HG03064 (cell line): ENCODE measurements at regions not wholly inside any gene's neighbourhood (a gene's known extent, or its start where the extent isn't known, plus 50 kb on each side); places are given as distances from the start of the nearest gene placed in this dataset.

Experiments
- ATAC-seq: cut with Tn5 transposase; IDR thresholded peaks from one replicate; pipeline ENCODE4 v1.9.1; 2021; ENCODE audit warnings: low read depth; ENCODE audit not compliant: unreplicated experiment

- no peak for ATAC-seq
Measured at GRCh38 chr6:130670142-130670541, 157.1 kb upstream of the SMLR1 start.

DNA sequence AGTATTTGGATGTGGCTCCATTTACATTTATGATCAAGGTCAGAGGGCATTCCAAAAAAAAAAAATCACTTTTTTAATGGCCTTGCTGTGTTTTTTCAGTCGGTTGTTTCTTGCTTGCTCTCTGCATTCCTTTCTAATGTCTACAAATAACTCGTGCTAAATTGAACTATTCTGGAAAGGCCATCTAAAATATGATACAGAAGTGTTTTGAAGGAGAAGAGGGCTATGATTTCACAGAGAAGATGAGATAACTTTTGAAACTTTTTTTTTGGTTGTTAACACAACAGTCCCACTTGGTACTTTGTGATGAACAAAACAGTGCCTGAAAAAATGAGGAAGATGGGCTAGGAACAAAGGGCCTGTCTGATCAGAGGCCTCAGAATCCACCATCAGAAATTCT lies 156.1 kb upstream of the SMLR1 start:
- ATAC-seq = no peak

GRCh38 chr6:130671577-130671976 lies 155.6 kb upstream of the SMLR1 start:
- ATAC-seq = no peak

- no peak for ATAC-seq
Measured at GRCh38 chr6:130672153-130672552, 155.1 kb upstream of the SMLR1 start.

DNA sequence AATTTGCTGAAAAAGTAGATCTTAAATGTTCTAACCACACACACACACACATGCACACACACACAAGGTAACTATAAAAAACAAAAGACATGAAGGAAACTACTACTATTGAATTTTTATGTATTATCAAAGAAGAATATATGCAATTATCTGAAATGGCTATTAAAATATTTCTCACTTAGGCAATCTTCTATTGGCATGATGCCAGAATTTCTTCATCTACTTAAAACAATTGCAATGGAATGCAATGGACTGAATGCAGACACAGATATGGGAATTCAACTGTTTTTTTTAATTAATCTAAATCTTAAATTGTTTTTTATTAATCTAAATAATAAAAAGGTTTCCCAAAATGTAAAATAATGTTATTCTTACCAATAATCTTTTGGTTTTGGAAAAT lies 152.6 kb upstream of the SMLR1 start:
- no peak for ATAC-seq

DNA sequence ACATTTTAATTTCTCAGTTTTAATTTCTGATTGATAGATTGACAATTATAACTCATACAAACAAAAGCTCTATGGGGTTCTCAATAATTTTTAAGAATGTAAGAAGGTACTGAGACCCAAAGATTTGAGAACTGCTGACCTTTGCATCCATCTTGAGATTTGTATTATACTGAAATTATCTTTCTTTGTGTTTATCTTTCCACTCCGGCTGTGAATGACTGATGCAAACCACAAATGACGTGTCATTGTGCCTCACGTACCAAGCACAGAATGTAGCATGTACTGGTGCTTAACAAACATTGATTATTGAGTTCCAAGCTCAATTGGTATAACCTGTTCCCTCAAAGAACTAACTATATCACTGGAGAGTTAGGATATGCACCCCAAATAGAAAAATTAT lies 152.1 kb upstream of the SMLR1 start:
- ATAC-seq = no peak

- no peak for ATAC-seq
Measured at GRCh38 chr6:130676077-130676772, 151.0 kb upstream of the SMLR1 start.

DNA sequence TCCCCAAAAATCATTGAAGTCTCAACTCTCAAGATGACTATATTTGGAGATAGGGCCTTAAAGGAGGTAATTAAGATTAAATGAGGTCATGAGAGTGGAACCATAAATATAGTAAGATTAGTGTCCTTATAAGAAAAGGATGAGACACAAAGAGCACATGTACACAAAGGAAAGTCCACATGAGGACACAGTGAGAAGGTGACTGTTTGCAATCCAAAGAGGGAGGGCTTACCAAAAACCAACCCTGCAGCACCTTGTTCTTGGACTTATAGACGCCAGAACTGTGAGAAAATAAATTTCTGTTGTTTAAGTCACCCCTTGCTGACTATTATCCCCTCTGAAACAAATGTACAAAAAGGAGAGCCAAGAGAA lies 150.4 kb upstream of the SMLR1 start:
- ATAC-seq = no peak

GRCh38 chr6:130677312-130677711 lies 149.9 kb upstream of the SMLR1 start:
- no peak for ATAC-seq

GRCh38 chr6:130677766-130678165 lies 149.4 kb upstream of the SMLR1 start:
- no peak for ATAC-seq

DNA sequence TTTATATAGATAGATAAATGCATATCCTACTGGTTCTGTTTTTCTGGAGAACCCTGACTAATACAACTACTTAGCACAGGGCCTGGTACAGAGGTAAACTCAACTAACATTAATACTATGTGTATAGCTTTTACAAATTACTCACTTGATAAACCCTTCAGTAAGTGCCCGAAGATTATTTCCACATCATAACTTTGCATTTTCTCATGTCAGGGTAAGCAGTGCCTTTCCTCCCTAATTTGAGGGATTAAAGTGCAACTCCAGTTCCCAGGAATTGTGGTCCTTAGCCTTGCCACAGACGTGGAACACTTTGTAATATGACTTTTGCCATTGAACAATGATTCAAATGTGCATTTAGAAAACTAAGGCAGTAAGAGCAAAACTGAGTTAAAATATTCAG lies 147.5 kb upstream of the SMLR1 start:
- ATAC-seq = no peak

- no peak for ATAC-seq
Measured at GRCh38 chr6:130680116-130680515, 147.1 kb upstream of the SMLR1 start.

- ATAC-seq = no peak
Measured at GRCh38 chr6:130681028-130681427, 146.2 kb upstream of the SMLR1 start.

DNA sequence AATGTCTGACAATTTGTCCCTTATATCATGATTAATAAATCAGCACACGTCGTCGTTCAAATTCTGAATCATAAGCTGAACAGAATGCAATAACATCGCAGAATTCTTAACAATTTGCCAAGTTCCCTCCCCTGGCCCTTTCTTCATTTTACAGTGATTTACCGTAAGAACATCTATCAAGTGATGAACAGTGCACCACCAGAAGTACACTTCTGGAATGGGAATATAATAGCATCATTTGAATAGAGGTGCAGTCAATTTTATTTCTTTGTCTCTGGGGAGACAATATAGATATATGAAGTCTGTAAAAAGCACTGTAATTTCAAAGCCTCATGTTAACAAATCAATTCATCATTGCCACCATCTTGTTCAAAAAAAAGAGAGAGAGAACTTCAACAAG lies 145.1 kb upstream of the SMLR1 start:
- ATAC-seq = no peak

- ATAC-seq = no peak
Measured at GRCh38 chr6:130683761-130684517, 143.3 kb upstream of the SMLR1 start.

DNA sequence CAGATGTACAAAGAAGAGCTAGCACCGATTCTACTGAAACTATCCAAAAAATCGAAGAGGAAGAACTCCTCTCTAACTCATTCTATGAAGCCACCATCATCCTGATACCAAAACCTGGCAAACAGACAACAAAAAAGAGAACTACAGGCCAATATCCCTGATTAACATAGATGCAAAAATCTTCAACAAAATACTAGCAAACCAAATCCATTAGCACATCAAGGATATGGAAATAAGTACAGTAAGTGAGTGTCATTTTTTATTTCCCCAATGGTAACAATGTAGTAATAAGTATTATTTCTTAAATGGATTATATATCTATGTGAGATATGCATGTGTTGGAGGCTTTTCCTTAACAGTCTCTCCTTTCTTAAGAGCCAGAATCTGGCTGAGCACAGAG lies 134.5 kb upstream of the SMLR1 start:
- no peak for ATAC-seq

DNA sequence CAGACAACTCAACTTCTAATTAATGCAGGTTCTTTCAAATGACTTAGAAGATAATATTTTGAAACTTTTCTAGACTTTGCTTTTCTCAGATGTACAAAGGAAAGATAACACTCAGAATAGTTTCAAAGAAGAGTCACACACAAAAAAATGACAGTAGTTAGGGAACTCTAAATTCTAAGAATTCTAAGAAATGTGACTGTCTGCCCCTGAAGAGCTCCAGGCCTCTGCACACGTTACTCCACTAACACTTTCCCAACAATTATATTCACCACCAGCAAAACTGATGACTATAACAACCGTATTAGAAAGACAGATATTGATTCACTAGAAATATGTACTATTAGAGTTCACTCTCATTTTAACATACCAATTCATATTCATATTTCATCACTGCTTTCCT lies 133.3 kb upstream of the SMLR1 start:
- no peak for ATAC-seq

DNA sequence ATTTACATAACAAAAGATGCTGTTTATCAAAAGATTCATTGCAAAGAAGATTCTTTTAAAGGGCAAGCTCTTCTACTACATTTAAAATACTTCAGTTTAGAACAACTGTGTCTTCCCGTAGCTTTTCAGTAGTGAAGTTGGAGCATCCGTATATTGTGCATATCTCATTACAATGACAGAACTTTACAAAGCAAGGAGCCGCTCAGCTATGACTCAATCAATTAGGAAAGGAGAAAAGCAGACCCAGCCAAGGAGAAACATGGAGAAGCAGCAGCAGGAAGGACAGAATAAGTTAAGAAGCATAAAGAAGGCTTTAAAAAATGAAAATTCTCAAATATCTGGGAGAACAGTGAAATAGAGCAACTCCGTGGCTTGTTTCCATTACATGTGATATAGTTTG lies 132.6 kb upstream of the SMLR1 start:
- ATAC-seq = no peak

DNA sequence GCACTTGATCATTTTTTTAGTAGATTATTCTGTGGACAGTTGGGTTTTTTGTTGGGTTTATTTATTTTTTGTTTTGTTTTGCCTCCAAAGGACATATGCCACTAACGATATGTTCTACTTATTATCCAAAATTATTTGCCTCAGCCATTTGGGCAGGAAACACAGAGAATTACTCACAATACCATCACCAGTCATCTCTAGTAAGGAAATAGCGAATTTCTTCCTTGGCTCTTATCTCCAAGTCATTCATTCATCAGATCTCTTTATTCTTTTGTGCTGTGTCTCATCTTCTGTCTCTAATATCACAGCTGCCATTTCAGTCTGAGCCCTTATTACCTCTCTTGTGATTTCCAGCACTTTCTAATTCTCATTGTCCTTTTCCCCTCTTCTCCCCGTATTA lies 130.4 kb upstream of the SMLR1 start:
- ATAC-seq = no peak

DNA sequence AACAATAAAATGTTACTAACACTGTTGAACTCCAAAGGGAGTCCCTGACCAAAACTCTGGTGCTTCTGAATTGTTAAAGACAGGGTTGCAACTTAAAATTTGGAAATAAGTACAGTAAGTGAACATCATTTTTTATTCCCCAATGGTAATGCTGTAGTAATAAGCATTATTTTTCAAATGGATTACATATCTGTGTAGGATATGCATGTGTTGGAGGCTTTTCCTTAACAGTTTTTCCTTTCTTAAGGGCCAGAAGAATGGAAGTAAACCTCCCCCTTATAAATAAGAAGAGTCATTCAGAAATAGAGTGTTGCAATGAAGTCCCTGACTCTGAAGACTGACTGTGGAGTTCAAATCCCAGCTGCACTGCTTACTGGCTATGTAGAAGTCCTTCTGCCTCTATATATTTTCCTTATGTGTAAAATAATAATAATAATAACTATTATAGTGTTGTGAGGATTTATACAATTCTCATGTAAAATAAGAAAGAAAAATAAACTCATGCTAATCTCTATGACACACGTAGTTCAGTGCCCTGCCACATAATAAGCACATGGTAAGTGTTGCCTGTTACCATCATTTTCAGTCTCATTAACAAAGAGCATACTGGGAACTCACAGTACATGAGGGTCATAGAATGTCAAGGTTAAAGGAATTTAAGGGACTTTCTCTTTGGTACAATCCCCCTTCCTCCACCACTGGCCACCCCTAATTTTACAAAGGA lies 129.8 kb upstream of the SMLR1 start:
- peak; percentile 49 for ATAC-seq

- peak; percentile 92 for ATAC-seq
Measured at GRCh38 chr6:130697995-130698535, 129.1 kb upstream of the SMLR1 start.
